GM12878 (cell line): ENCODE measurements at regions not wholly inside any gene's neighbourhood (a gene's known extent, or its start where the extent isn't known, plus 50 kb on each side); places are given as distances from the start of the nearest gene placed in this dataset.

Experiments
- CTCF ChIP-seq, 3 experiments: IDR thresholded peaks in 2 of 3; conservative IDR thresholded peaks in 1 of 3; 2 replicates each; pipeline ENCODE4 v1.5.1; 2011; ENCODE audit warnings: low read depth in 3 of 3, low read length in 3 of 3, mild to moderate bottlenecking in 3 of 3, control low read depth in 2 of 3, moderate library complexity in 2 of 3, inconsistent platforms in 1 of 3, mixed read lengths in 1 of 3; ENCODE audit not compliant: control insufficient read depth in 2 of 3, insufficient read depth in 1 of 3; ENCODE audit errors: extremely low read depth in 1 of 3
- HCFC1 ChIP-seq: fragments of 150-350 bp; IDR thresholded peaks from 2 replicates; pipeline ENCODE4 v1.6.1; 2014; ENCODE audit warnings: low read length
- TCF7 ChIP-seq: IDR thresholded peaks from 2 replicates; pipeline ENCODE4 v1.6.1; 2014; ENCODE audit warnings: antibody characterized with exemption, borderline replicate concordance

- TF ChIP-seq CTCF (IDR thresholded peaks at IDR 0.05 in 2 of 3, conservative IDR thresholded peaks at IDR 0.05 in 1 of 3; ENCODE audit: control insufficient read depth in 2 of 3, extremely low read depth in 1 of 3, insufficient read depth in 1 of 3, low read depth in 3 of 3, low read length in 3 of 3) (no peak), HCFC1 (no peak), TCF7 (no peak)
Measured at GRCh38 chr14:61622051-61622450, 73.3 kb upstream of the HIF1A start.
